Left lung (tissue), 4 donors: ENCODE measurements at regions not wholly inside any gene's neighbourhood (a gene's known extent, or its start where the extent isn't known, plus 50 kb on each side); places are given as distances from the start of the nearest gene placed in this dataset.

Experiments used
- ATAC-seq: fragments of 200-7000 bp; cut with Tn5 transposase; one replicate; pipeline ENCODE4 v1.9.1; 2020; ENCODE audit warnings: moderate library complexity
- DNase-seq, 4 donors: peaks; one replicate each; pipeline ENCODE4 v3.0.0-alpha.2; 2013 to 2020
- H3K27ac ChIP-seq, 2 donors: fragments of 200-600 bp; sonication (generic) in 1 of 2; one replicate each; pipeline versions ENCODE4 v1.5.0 to v1.8.0; 2020 to 2021
- H3K27me3 ChIP-seq, 2 donors: fragments of 200-600 bp; sonication (generic) in 1 of 2; one replicate each; pipeline versions ENCODE4 v1.5.0 to v1.8.0; 2020 to 2021
- H3K36me3 ChIP-seq, 2 donors: fragments of 200-600 bp; sonication (generic) in 1 of 2; one replicate each; pipeline versions ENCODE4 v1.5.0 to v1.8.0; 2020 to 2021
- H3K4me1 ChIP-seq, 2 donors: fragments of 200-600 bp; one replicate each; pipeline ENCODE4 v1.8.0; 2021
- H3K4me3 ChIP-seq, 2 donors: fragments of 200-600 bp; sonication (generic) in 1 of 2; one replicate each; pipeline versions ENCODE4 v1.5.0 to v1.8.0; 2020 to 2021; ENCODE audit warnings: mild to moderate bottlenecking in 1 of 2
- H3K9me3 ChIP-seq, 2 donors: fragments of 200-600 bp; sonication (generic) in 1 of 2; one replicate each; pipeline versions ENCODE4 v1.5.0 to v1.8.0; 2020 to 2021
- CTCF ChIP-seq, 2 donors: fragments of 200-600 bp; sonication (generic) in 1 of 2; IDR thresholded peaks; one replicate each; pipeline versions ENCODE4 v1.5.0 to v1.8.0; 2021; ENCODE audit warnings: antibody characterized with exemption in 2 of 2
- intact Hi-C, 2 donors: fragments of 100-400 bp; cut with DNase I; formaldehyde crosslinking; loops; one replicate each; pipeline versions ENCODE4 v1.11.2 to v1.14.2; 2022
- donor health status: DM: no; HTN: yes; CAD: no.
- donor health status: DM: no; HTN: no; CAD: no.

- H3K36me3 ChIP-seq: no peaks in the 10 kb centered on the region
- no peaks in the 10 kb centered on the region for H3K4me1 ChIP-seq
- DNase-seq (no peak), ATAC-seq (no peak)
- H3K4me3 ChIP-seq: no peak overlapping the region
- H3K27ac ChIP-seq: no peak overlapping the region
- no peak for TF ChIP-seq CTCF (IDR thresholded peaks at IDR 0.05)
- peaks cover 0 to 43% of the 10 kb centered on the region in 2 donors for H3K27me3 ChIP-seq
- no peaks in the 10 kb centered on the region for H3K9me3 ChIP-seq
- intact Hi-C loops: no loop called here
Measured at GRCh38 chr17:79174905-79175856, 100.6 kb downstream of the ENGASE start.

GRCh38 chr17:79174193-79174765 is 99.7 kb downstream of the ENGASE start:
- no peak for DNase-seq
- no peaks in the 10 kb centered on the region for H3K36me3 ChIP-seq
- intact Hi-C loops: no loop called here
- H3K9me3 ChIP-seq: no peaks in the 10 kb centered on the region
- peaks cover 0 to 37% of the 10 kb centered on the region in 2 donors for H3K27me3 ChIP-seq
- no peak overlapping the region for H3K4me3 ChIP-seq
- ATAC-seq: no peak
- no peaks in the 10 kb centered on the region for H3K4me1 ChIP-seq
- TF ChIP-seq CTCF (IDR thresholded peaks at IDR 0.05): no peak
- H3K27ac ChIP-seq: no peak overlapping the region

GRCh38 chr17:79171188-79171587 is 96.6 kb downstream of the ENGASE start:
- intact Hi-C loops: no loop called here
- TF ChIP-seq CTCF (IDR thresholded peaks at IDR 0.05): no peak
- no peak for ATAC-seq
- peak in 2 of 4 donors; percentile 67 to 86 for DNase-seq
- Histone ChIP-seq H3K4me1 (no peaks in the 10 kb centered on the region), H3K4me3 (no peak overlapping the region), H3K27me3 (peaks cover 0 to 42% of the 10 kb centered on the region in 2 donors), H3K9me3 (no peaks in the 10 kb centered on the region), H3K36me3 (no peaks in the 10 kb centered on the region), H3K27ac (no peak overlapping the region)

GRCh38 chr17:79169861-79170260 is 95.2 kb downstream of the ENGASE start:
- peaks cover 0 to 47% of the 10 kb centered on the region in 2 donors for H3K27me3 ChIP-seq
- ATAC-seq: no peak

More at GRCh38 chr17:79169861-79170260, 95.2 kb downstream of the ENGASE start:
- intact Hi-C loops: no loop called here
- TF ChIP-seq CTCF (IDR thresholded peaks at IDR 0.05): no peak
- H3K4me1 ChIP-seq: no peaks in the 10 kb centered on the region
- DNase-seq: no peak
- H3K27ac ChIP-seq: no peak overlapping the region
- H3K36me3 ChIP-seq: no peaks in the 10 kb centered on the region
- no peak overlapping the region for H3K4me3 ChIP-seq
- H3K9me3 ChIP-seq: no peaks in the 10 kb centered on the region
